HG02943 (cell line): ENCODE measurements at regions not wholly inside any gene's neighbourhood (a gene's known extent, or its start where the extent isn't known, plus 50 kb on each side); places are given as distances from the start of the nearest gene placed in this dataset.
A peak's percentile ranks its signal among the peaks of the same experiment; 100 is the strongest.

Experiments used
- ATAC-seq: cut with Tn5 transposase; IDR thresholded peaks from one replicate; pipeline ENCODE4 v1.9.1; 2021; ENCODE audit warnings: mild to moderate bottlenecking, low read depth, moderate library complexity; ENCODE audit not compliant: unreplicated experiment

DNA sequence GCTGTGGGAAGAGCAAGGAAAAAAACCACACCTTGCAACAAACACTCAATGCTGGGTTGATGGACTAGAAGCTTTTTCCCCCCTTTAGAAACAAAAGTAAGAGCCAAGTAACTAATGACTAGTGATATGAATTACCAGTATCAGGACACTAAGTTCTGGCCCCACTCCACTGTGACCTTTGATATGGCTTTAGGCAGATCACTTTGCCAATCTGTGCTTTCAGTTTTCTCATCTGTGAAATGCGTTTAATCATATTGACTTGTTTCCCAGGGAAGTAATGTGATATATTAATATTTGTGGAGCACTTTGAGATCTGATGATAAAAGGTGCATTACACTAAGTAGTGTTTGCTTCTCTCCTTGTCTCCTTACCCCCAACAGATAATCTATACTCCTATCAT lies 319.3 kb upstream of the SATB1 start:
- no peak for ATAC-seq

GRCh38 chr3:18743761-18744160 lies 318.6 kb upstream of the SATB1 start:
- ATAC-seq = no peak

- peak; percentile 94 for ATAC-seq
Observed at GRCh38 chr3:18740631-18741583, 315.8 kb upstream of the SATB1 start.

- ATAC-seq = no peak
Observed at GRCh38 chr3:18739099-18739433, 313.9 kb upstream of the SATB1 start.

GRCh38 chr3:18738393-18739098 lies 313.4 kb upstream of the SATB1 start:
- no peak for ATAC-seq

DNA sequence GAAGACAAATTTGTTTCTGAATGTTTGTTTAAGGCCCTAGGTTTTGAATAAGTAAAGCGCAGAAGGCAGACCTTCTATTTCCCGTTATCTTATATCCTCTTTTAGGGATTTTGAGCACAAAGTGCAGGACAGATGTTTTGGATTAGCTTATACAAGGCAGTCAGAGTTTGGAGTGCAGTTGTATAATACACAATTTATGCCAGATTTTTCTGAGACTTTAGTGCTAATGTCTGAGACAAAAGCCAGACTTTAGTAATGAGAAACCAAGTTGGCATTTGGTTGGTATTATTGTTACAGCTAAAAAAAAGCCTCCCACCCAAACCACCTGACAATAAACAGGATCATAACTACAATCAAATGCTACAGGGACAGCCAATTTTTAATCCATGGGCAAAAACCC lies 309.9 kb upstream of the SATB1 start:
- ATAC-seq = no peak

DNA sequence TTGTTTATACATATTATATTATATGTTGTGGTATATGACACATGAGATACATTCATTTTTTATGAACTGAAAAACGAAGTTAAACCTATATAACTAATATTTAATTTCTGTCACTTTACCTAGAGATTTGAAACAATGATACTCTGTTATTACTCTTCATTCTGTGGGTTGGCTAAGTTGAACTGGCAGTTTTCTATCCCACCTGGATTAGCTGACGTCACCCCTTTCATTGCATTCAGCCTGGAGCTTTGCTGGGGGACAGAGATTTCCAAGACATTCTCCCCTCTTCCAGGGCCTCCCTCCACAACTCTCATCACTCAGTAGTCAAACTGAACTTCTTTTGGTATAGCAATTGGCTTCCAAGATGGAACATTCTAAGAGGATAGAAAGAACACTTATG lies 309.2 kb upstream of the SATB1 start:
- ATAC-seq = no peak

- no peak for ATAC-seq
Observed at GRCh38 chr3:18732474-18732873, 307.3 kb upstream of the SATB1 start.

GRCh38 chr3:18730491-18730890 lies 305.4 kb upstream of the SATB1 start:
- ATAC-seq = no peak

- no peak for ATAC-seq
Observed at GRCh38 chr3:18729671-18730070, 304.5 kb upstream of the SATB1 start.

DNA sequence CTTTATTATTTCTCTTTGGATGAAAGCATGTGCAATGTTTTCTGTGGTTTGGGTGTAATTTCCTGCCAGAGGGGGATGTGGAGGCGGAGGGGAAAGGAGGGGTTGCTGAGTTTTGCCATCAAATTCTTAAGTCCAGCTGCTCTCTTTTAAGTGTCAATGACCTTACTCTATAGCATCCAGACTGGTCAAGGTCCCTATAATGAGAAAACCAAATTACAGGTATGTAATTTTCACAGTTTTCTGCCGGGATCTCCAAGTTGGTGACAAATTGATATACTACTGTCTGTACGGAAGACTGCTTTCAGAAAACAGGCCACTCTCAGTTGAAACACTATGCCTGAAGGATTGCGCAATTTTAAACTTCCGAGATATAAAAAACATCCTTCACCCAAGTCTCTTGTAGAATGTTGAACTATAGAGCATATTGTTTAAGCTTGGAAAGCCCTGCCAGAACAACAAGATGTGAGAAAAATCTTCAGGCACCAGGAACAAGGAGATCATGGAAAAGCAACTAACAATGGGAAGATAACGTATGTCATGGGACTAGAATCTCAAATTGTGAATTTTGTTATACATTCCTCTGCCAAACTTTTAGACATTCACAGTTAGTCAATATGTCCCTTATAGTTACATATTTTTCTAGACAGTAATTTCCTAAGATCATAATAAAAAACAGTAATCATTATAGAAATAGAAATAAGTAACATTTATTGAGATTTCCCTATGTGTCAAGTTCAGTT lies 300.7 kb upstream of the SATB1 start:
- no peak for ATAC-seq

- no peak for ATAC-seq
Observed at GRCh38 chr3:18724456-18724855, 299.3 kb upstream of the SATB1 start.

GRCh38 chr3:18723206-18723810 lies 298.2 kb upstream of the SATB1 start:
- ATAC-seq = no peak

DNA sequence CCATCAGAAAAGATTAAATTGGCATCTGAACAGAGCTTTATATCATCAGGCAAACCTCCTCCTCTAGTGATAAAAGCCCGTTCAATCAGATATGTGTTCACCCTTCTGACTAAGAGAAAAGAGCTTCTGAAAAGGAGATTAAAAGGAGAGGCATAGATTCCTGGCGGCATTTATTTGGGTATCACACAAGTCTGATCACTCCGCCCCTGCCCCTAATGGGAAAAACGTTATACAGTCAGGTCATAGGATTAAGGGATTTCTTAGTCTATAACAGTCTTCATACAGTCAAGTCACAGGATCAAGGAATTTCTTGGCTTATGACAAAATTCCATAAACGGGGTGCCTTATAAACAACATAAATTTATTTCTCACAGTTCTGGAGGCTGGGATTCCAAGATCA lies 295.4 kb upstream of the SATB1 start:
- ATAC-seq = no peak

DNA sequence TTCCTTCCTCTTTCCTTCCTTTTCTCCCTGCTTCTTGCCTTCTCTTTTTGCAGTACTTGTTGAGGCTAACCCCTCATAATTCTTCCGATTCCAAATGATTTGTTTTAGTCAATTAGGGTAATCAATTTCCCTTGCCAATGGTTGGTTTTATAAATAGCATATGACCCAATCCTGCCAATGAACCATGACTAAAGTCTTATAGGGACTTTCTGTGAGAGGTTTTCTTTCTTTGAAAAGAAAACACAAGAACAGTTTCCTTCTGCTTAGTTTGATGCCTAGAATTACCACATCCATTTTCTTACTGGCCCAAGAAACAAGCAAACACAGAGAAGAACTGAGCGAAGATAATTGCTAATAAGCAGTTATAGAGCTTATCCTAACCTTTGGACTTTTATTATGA lies 292.5 kb upstream of the SATB1 start:
- ATAC-seq = no peak

GRCh38 chr3:18716821-18717220 lies 291.7 kb upstream of the SATB1 start:
- ATAC-seq = no peak

- ATAC-seq = no peak
Observed at GRCh38 chr3:18716101-18716500, 291.0 kb upstream of the SATB1 start.

DNA sequence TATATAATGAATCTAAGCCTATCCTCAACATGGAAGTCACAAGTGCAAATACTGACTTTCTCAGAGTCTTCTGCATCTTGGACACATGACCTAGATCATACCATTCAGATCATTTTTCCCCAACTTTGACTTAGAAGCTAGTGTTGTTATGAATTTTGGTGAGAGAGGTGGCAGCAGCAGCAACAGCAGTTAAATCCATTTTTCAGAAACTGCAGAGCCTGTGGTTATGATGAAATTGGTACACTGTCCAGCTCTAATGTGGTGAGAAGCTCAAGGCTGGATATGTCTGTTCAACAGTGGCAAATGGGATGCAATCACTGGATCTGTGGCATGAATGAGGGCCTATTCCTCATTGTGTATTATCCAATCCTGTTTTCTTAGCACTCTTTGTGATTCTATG lies 290.1 kb upstream of the SATB1 start:
- no peak for ATAC-seq

GRCh38 chr3:18713577-18713951 lies 288.4 kb upstream of the SATB1 start:
- no peak for ATAC-seq

DNA sequence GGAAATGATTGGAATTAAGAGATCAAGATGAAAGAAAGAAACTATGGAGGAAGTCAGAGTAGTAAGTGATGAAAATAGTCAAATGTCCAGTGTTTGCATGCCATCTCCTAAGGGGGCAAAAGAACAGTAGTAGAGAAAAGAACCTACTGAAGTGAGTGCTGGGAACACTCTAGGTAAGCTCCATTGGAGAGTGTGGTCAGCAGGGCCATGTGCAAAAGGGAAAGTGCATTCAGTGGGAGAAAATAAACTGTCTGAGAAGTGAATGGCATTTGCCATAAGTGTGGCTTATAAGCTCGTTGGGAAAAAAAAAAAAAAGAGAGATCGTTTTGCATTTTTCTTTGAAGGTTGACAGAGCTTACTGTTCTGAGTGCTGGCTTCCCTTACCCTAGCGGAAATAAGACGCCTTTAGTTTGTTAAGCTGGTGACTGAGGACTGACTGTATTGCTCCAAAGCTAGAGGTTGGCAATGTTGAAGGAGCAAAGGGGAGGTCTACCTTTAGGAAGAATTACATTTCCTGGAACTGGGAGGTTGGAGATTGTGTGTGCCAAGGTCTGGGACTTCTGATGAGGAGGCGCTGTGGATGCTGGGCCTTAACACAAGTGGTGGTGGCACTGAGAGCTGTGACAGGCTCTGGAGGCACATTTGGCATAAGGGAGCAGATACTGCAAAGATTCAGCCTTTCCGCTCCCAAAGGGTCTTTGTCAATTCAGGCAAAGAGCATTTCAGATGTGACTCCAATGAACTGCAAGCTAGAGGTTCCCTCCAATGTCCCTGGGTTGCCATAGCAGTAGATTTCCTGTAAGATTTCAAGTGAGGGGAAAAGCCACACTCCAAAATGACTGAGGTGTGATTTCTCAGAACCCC lies 287.8 kb upstream of the SATB1 start:
- no peak for ATAC-seq
